WI38 (cell line): ENCODE measurements at regions not wholly inside any gene's neighbourhood (a gene's known extent, or its start where the extent isn't known, plus 50 kb on each side); places are given as distances from the start of the nearest gene placed in this dataset.

ENCODE experiments used
- H3K4me3 ChIP-seq: 2 replicates; pipeline ENCODE4 v1.5.1; 2011; ENCODE audit warnings: low read depth, mild to moderate bottlenecking, control low read depth, low read length
- TF ChIP-seq, protein P1 (sequence below): IDR thresholded peaks from 2 replicates; pipeline ENCODE4 v1.5.1; 2012; ENCODE audit warnings: low read depth, mild to moderate bottlenecking, control low read depth, low read length

DNA sequence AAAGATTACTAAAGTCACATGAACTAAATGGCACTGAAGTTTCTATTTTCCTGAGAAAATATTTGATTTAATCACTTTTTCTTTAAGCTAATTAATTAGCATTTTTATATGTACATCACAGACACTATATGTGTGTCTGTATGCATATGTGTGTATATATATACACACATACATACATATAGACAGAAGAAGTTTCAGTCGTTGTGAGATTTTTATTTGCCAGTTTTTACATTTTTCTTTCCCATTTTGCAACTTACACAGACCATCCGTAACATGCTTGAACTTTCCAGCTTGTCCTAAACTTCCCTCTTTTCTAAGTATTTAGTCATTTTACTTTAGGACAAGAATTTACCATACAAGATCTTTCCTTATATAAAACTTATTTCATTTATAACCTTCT is 299.1 kb downstream of the IPO8 start:
- TF ChIP-seq, protein P1, sequence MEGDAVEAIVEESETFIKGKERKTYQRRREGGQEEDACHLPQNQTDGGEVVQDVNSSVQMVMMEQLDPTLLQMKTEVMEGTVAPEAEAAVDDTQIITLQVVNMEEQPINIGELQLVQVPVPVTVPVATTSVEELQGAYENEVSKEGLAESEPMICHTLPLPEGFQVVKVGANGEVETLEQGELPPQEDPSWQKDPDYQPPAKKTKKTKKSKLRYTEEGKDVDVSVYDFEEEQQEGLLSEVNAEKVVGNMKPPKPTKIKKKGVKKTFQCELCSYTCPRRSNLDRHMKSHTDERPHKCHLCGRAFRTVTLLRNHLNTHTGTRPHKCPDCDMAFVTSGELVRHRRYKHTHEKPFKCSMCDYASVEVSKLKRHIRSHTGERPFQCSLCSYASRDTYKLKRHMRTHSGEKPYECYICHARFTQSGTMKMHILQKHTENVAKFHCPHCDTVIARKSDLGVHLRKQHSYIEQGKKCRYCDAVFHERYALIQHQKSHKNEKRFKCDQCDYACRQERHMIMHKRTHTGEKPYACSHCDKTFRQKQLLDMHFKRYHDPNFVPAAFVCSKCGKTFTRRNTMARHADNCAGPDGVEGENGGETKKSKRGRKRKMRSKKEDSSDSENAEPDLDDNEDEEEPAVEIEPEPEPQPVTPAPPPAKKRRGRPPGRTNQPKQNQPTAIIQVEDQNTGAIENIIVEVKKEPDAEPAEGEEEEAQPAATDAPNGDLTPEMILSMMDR = no peak
- H3K4me3 ChIP-seq = no peak overlapping the region

DNA sequence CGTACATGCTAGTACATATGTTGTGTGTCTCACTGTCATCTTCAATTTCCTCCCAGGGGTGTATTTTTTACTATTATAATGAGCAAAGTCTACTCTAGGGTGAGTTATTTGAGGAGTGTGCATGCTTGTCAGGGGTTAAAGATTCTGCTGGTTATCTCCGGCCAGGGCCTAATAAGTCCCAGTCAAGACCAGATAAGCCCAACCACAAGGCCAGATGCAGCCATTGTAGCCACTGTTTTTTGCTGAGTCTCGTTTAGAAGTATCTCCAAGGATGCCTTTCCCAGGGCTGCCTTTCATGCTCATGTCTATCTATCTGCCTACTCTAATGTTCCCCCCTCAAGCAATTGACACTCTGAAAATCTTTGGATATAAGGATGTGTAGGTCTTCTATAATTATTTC is 300.5 kb downstream of the IPO8 start:
- no peak overlapping the region for H3K4me3 ChIP-seq
- TF ChIP-seq, protein P1 = no peak

DNA sequence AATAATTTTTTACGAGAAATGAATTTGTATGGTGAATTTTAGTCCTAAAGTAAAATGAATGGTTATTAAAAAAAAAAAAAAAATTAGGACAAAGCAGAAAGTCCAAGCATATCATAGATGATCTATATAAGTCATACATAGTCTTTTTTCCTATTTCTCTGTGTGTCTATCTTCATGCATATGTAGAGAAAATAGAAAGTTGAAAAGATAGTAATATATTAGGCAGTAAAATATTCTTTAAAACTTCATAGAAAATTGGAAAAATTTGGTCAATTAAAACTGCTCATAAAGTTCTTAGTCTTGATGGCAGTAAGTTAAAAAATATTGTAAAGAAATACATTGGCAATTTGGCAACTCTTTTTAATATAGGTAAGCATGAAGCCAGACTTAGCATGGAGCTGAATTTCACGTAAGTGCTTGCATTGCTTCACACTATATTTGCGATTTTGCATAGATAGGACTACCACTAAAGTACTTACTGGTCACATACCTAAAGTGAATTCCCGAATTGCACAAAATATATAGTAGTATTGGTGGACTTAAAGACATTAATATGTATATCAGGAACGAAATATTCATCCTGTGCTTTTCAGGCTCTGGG is 303.8 kb downstream of the IPO8 start:
- TF ChIP-seq, protein P1 = no peak
- no peak overlapping the region for H3K4me3 ChIP-seq

DNA sequence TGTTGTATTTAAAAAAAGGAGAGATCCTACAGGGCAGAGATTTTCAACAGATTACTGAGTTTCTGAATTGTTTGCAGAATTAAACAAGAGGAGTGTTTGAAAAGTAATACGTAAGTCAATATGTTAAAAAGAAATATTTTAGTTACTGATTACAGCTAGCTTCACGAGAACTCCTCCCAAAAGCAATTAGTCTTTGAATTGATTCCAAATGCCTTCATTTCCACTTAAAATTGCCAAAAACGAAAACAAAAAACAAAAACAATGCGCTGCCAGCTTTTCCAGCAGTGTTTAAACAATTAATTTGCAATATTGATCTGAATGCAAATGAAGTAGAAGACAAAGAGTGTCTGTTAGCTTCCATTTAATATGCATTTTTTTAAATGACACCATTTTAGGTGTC is 310.0 kb downstream of the IPO8 start:
- no peak overlapping the region for H3K4me3 ChIP-seq
- TF ChIP-seq, protein P1 = no peak

DNA sequence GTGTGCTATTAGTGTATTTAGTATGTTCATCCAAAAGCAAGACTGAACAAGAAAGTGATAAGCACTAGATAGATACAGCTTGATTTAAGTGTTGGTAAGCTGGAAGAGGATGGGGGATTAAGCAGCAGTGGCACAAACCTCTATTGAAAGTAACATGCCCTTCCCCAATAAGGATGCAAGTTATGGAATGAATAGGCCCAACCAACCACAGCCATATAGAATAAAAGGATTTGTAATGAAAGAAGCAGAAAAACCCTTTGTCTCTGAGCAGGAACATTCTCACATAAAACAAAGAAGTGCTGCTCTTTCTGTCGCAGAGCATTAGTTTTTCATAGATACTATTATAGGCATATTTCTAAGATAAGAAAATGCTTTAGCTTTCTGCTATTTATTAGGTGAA is 310.7 kb downstream of the IPO8 start:
- TF ChIP-seq, protein P1 = no peak
- H3K4me3 ChIP-seq = no peak overlapping the region

DNA sequence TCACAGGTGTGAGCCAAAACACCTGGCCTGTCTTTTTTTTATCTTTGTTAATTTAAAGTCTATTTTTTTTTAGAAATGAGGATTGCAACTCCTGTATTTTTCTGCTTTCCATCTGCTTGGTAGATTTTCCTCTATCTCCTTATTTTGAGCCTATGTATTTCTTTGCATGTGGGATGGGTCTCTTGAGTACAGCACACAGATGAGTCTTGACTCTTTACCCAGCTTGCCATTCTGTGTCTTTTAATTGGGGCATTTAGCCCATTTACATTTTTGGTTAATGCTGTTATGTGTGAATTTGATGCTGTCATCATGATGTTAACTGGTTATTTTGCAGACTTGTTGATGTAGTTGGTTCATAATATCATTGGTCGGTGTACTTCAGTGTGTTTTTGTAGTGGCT is 317.4 kb downstream of the IPO8 start:
- H3K4me3 ChIP-seq = no peak overlapping the region
- TF ChIP-seq, protein P1 = no peak

DNA sequence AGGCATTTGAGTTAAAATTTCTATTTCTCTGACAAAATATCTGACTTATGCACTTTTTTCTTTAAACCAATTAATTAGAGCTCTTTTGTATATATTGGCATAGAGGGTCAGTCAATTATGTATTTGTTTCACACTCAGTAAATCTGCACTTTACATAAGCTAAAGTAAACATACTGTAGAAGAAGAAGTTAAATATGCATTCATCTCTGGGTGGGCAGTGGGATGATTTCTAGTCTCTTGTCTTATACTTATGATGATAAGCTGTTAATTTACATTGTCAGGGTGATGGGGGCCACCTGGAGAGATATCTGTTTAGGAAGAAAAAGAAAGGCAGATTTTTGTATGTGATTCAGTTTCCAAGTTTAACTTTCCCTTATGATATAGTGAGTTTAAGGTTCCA is 330.8 kb downstream of the IPO8 start:
- TF ChIP-seq, protein P1 = no peak

More for the DNA sequence above, 330.8 kb downstream of the IPO8 start:
- H3K4me3 ChIP-seq = no peak overlapping the region
